ENCODE measurements at regions not wholly inside any gene's neighbourhood (a gene's known extent, or its start where the extent isn't known, plus 50 kb on each side); places are given as distances from the start of the nearest gene placed in this dataset.
A peak's percentile ranks its signal among the peaks of the same experiment; 100 is the strongest.
"Not testable (repeated sequence)": the region's sequence is repeated elsewhere in the genome, so short reads cannot be mapped to it uniquely, and the experiment has no call there.

- DNase-seq (ENCODE audit: low read depth in 2 of 2) = no peak
These were observed 62.1 kb upstream of the TEKT1 start for GRCh38 chr17:6893382-6894205.

- peak; percentile 46 to 71 for DNase-seq (ENCODE audit: low read depth in 2 of 2)
These were observed 62.6 kb upstream of the TEKT1 start for GRCh38 chr17:6894206-6894528.

- no peak for DNase-seq (ENCODE audit: low read depth in 2 of 2)
These were observed 69.6 kb upstream of the TEKT1 start for GRCh38 chr17:6901086-6901485.

- DNase-seq (ENCODE audit: low read depth in 2 of 2) = no peak
These were observed 71.9 kb upstream of the TEKT1 start for GRCh38 chr17:6903326-6903900.

- DNase-seq (ENCODE audit: low read depth in 2 of 2) = no peak
These were observed 77.3 kb upstream of the TEKT1 start for GRCh38 chr17:6908807-6909206.

- peak; percentile 60 to 61 for DNase-seq (ENCODE audit: low read depth in 2 of 2)
These were observed 79.6 kb upstream of the TEKT1 start for GRCh38 chr17:6910987-6911603.

- DNase-seq (ENCODE audit: low read depth in 2 of 2) = no peak
These were observed 80.9 kb upstream of the TEKT1 start for GRCh38 chr17:6912110-6913051.

GRCh38 chr17:6913608-6914443 is 82.0 kb upstream of the ALOX12 start:
- peak; percentile 67 to 84 for DNase-seq (ENCODE audit: low read depth in 2 of 2)

GRCh38 chr17:6914711-6915110 is 81.1 kb upstream of the ALOX12 start:
- DNase-seq (ENCODE audit: low read depth in 2 of 2) = no peak

GRCh38 chr17:6915620-6916019 is 80.2 kb upstream of the ALOX12 start:
- no peak for DNase-seq (ENCODE audit: low read depth in 2 of 2)

GRCh38 chr17:6919158-6919557 is 76.7 kb upstream of the ALOX12 start:
- DNase-seq (ENCODE audit: low read depth in 2 of 2) = no peak

GRCh38 chr17:6923385-6923784 is 72.5 kb upstream of the ALOX12 start:
- DNase-seq (ENCODE audit: low read depth in 2 of 2) = no peak

GRCh38 chr17:6924208-6924607 is 71.6 kb upstream of the ALOX12 start:
- no peak for DNase-seq (ENCODE audit: low read depth in 2 of 2)

- DNase-seq (ENCODE audit: low read depth in 2 of 2) = no peak
These were observed 69.2 kb upstream of the ALOX12 start for GRCh38 chr17:6926667-6927066.

- no peak for DNase-seq (ENCODE audit: low read depth in 2 of 2)
These were observed 68.3 kb upstream of the ALOX12 start for GRCh38 chr17:6927290-6928126.

GRCh38 chr17:6928193-6928592 is 67.7 kb upstream of the ALOX12 start:
- DNase-seq (ENCODE audit: low read depth in 2 of 2) = no peak

- DNase-seq (ENCODE audit: low read depth in 2 of 2) = no peak
These were observed 65.1 kb upstream of the ALOX12 start for GRCh38 chr17:6930749-6931148.

- not testable (repeated sequence) for DNase-seq (ENCODE audit: low read depth in 2 of 2)
These were observed 61.3 kb upstream of the ALOX12 start for GRCh38 chr17:6934544-6934943.

GRCh38 chr17:6936370-6937028 is 59.4 kb upstream of the ALOX12 start:
- peak; percentile 54 to 73 for DNase-seq (ENCODE audit: low read depth in 2 of 2)
